Right atrium auricular region (tissue), 2 donors: ENCODE measurements at regions not wholly inside any gene's neighbourhood (a gene's known extent, or its start where the extent isn't known, plus 50 kb on each side); places are given as distances from the start of the nearest gene placed in this dataset.

Source experiments
- DNase-seq: peaks from one replicate; pipeline ENCODE4 v3.0.0-alpha.2; 2019; ENCODE audit warnings: low spot score
- H3K27ac ChIP-seq, 2 donors: fragments of 200-600 bp; sonication (generic); 1 replicate in 1 of 2; 2 replicates in 1 of 2; pipeline ENCODE4 v1.5.1; 2016 to 2019
- H3K27me3 ChIP-seq, 2 donors: fragments of 200-600 bp; sonication (generic); one replicate each; pipeline versions ENCODE4 v1.5.1 to v1.6.0; 2017 to 2019
- H3K36me3 ChIP-seq: fragments of 200-600 bp; sonication (generic); one replicate; pipeline ENCODE4 v1.5.1; 2016
- H3K4me1 ChIP-seq, 2 donors: fragments of 200-600 bp; sonication (generic); one replicate each; pipeline versions ENCODE4 v1.5.1 to v1.6.0; 2017 to 2019
- H3K4me3 ChIP-seq, 2 donors: fragments of 200-600 bp; sonication (generic); 1 replicate in 1 of 2; 2 replicates in 1 of 2; pipeline ENCODE4 v1.5.1; 2017 to 2019; ENCODE audit warnings: mild to moderate bottlenecking in 1 of 2, moderate library complexity in 1 of 2
- H3K9me3 ChIP-seq, 2 donors: fragments of 200-600 bp; sonication (generic); one replicate each; pipeline ENCODE4 v1.5.1; 2019
- CTCF ChIP-seq, 2 donors: fragments of 200-600 bp; sonication (generic); IDR thresholded peaks; one replicate each; pipeline ENCODE4 v1.5.1; 2019; ENCODE audit warnings: antibody characterized with exemption in 2 of 2

GRCh38 chr3:4897765-4898453, 81.3 kb upstream of the BHLHE40 start:
- TF ChIP-seq CTCF (IDR thresholded peaks at IDR 0.05), result no peak
- Histone ChIP-seq H3K9me3 (no peaks in the 10 kb centered on the region), H3K27ac (peak overlapping the region; percentile 12 to 36), H3K4me3 (no peak overlapping the region), H3K27me3 (no peaks in the 10 kb centered on the region), H3K4me1 (peaks cover 0 to 5% of the 10 kb centered on the region in 2 donors), H3K36me3 (no peaks in the 10 kb centered on the region)
- DNase-seq, result no peak

GRCh38 chr3:4898454-4899313, 80.6 kb upstream of the BHLHE40 start:
- H3K9me3 ChIP-seq, result no peaks in the 10 kb centered on the region
- no peak for TF ChIP-seq CTCF (IDR thresholded peaks at IDR 0.05)

GRCh38 chr3:4899710-4900109, 79.5 kb upstream of the BHLHE40 start:
- Histone ChIP-seq H3K4me1 (peaks cover 0 to 5% of the 10 kb centered on the region in 2 donors), H3K4me3 (no peak overlapping the region), H3K27me3 (no peaks in the 10 kb centered on the region), H3K36me3 (no peaks in the 10 kb centered on the region), H3K9me3 (no peaks in the 10 kb centered on the region), H3K27ac (no peak overlapping the region)
- TF ChIP-seq CTCF (IDR thresholded peaks at IDR 0.05), result no peak
- no peak for DNase-seq

More at GRCh38 chr3:4898454-4899313, 80.6 kb upstream of the BHLHE40 start:
- Histone ChIP-seq H3K27ac (peak overlapping the region; percentile 12 to 36), H3K4me1 (peaks cover 0 to 5% of the 10 kb centered on the region in 2 donors), H3K36me3 (no peaks in the 10 kb centered on the region), H3K27me3 (no peaks in the 10 kb centered on the region), H3K4me3 (no peak overlapping the region)
- DNase-seq, result no peak

DNA sequence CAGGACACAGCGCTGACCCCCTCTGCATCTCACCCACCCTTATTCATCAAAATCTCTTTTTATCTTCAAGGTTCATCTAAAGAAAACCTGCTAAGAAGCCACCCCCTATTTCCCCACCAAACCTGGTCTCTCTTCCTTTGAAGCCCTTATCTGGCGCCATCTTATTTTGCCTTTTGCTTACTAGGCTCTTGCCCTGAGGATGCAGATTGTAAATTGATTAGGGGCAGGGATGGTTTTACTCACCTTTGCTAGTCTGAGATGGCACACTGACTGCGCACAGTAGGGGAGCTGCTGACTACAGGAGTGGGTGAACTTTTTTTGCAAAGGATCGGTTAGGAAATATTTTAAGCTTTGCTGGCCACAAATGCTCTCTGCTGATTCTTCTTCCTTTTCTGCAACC, 78.9 kb upstream of the BHLHE40 start:
- no peak for TF ChIP-seq CTCF (IDR thresholded peaks at IDR 0.05)
- Histone ChIP-seq H3K4me3 (no peak overlapping the region), H3K36me3 (no peaks in the 10 kb centered on the region), H3K27me3 (no peaks in the 10 kb centered on the region), H3K4me1 (peaks cover 0 to 5% of the 10 kb centered on the region in 2 donors), H3K9me3 (no peaks in the 10 kb centered on the region), H3K27ac (no peak overlapping the region)
- no peak for DNase-seq

DNA sequence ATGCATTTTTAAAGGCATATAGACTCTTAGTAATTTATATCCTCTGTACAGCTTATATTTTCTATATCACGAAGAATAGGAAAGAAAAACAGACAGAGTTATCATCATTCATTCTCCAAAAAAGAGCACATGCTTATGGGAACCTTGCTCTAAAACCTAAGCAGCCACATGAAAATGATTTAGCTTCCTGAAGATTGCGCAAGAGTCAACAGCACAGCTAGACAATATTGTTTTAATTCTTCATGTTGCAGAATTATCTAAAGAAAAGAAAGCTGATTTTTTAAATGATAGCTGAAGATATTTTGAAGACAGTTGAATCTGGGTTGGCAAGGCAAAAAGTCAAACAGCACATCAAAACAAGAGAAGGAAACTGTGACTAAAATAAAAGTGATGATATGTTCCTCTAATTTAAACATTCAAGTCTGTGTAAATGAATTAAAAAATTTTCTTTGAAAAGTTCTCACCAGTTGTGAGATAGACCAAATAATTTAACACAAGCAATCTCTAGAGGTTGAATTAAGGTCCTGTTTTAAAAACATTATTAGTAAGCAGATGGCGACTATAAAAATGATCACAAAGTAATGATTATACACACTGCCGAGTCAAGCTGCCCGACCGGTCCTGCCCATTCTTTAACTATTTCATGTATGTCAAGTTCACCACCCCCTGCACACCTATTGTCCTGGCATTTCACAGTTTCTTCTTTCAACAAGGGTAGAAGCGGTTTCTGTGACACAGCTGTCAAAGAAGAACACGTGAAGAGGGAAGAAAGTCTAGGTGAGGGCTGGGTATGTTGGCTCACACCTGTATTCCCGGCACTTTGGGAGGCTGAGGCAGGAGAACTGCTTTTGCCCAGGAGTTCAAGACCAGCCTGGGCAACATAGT, 74.2 kb upstream of the BHLHE40 start:
- no peak for DNase-seq
- TF ChIP-seq CTCF (IDR thresholded peaks at IDR 0.05), result no peak
- H3K4me1 ChIP-seq, result no peaks in the 10 kb centered on the region
- no peaks in the 10 kb centered on the region for H3K9me3 ChIP-seq
- no peaks in the 10 kb centered on the region for H3K27me3 ChIP-seq
- H3K4me3 ChIP-seq, result no peak overlapping the region
- H3K36me3 ChIP-seq, result no peaks in the 10 kb centered on the region
- H3K27ac ChIP-seq, result no peak overlapping the region
